Vagina (tissue), 2 donors: ENCODE measurements at regions not wholly inside any gene's neighbourhood (a gene's known extent, or its start where the extent isn't known, plus 50 kb on each side); places are given as distances from the start of the nearest gene placed in this dataset.

Source experiments
- DNase-seq, 2 donors: peaks; one replicate each; pipeline ENCODE4 v3.0.0-alpha.2; 2017; ENCODE audit errors: extremely low spot score in 2 of 2
- H3K27ac ChIP-seq: fragments of 200-600 bp; sonication (generic); one replicate; pipeline ENCODE4 v1.5.1; 2019
- H3K27me3 ChIP-seq: fragments of 200-600 bp; sonication (generic); one replicate; pipeline ENCODE4 v1.5.1; 2019
- H3K36me3 ChIP-seq, 2 donors: fragments of 200-600 bp; sonication (generic); one replicate each; pipeline ENCODE4 v1.5.1; 2017 to 2019
- H3K4me1 ChIP-seq: fragments of 200-600 bp; sonication (generic); one replicate; pipeline ENCODE4 v1.5.1; 2019
- H3K4me3 ChIP-seq, 2 donors: fragments of 200-600 bp; sonication (generic); 1 replicate in 1 of 2; 2 replicates in 1 of 2; pipeline ENCODE4 v1.5.1; 2016 to 2019
- H3K9me3 ChIP-seq: fragments of 200-600 bp; sonication (generic); one replicate; pipeline ENCODE4 v1.5.1; 2019
- POLR2A ChIP-seq, 2 donors: fragments of 450-650 bp; IDR thresholded peaks; one replicate each; pipeline ENCODE4 v1.6.1; 2017; ENCODE audit warnings: antibody characterized with exemption in 2 of 2, mild to moderate bottlenecking in 2 of 2, moderate library complexity in 2 of 2
- POLR2AphosphoS5 ChIP-seq, 2 donors: sonication (generic); formaldehyde crosslinking; IDR thresholded peaks; one replicate each; pipeline ENCODE4 v1.9.0; 2017; ENCODE audit warnings: antibody characterized with exemption in 2 of 2, mild to moderate bottlenecking in 2 of 2, low read depth in 1 of 2; ENCODE audit not compliant: insufficient read depth in 1 of 2
- intact Hi-C: fragments of 100-400 bp; cut with DNase I; formaldehyde crosslinking; loops from one replicate; pipeline ENCODE4 v1.15.1; 2023
- TF ChIP-seq, protein P1 (sequence below), 3 experiments: fragments of 450-650 bp in 2 of 3; fragments of 200-600 bp in 1 of 3; sonication (generic) in 1 of 3; IDR thresholded peaks; one replicate each; pipeline ENCODE4 v1.5.1; 2017 to 2019; ENCODE audit warnings: antibody characterized with exemption in 3 of 3, mild to moderate bottlenecking in 2 of 3, moderate library complexity in 2 of 3

DNA sequence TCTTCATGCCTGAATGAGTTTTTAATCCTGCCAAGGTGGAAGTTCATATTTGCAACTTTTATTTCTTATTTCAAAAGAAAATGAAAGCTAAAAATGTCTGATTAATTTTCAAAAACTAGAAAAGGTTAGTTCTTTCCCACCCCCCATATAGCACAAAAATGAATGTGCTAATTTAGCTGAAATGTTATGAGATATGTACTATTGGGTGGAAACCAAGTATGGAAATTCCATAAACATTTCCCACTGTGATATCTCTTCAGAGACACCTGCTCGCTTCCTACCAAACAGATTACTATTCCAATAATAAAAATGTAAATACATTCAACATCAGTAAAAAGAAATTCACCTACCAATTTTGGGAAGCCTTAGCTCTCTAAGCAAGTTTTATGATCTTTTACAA lies 678.6 kb upstream of the ID4 start:
- intact Hi-C loops = no loop called here
- TF ChIP-seq POLR2A (IDR thresholded peaks at IDR 0.05) = no peak
- no peak for TF ChIP-seq POLR2AphosphoS5 (IDR thresholded peaks at IDR 0.05; ENCODE audit: insufficient read depth in 1 of 2, low read depth in 1 of 2)
- TF ChIP-seq, protein P1, sequence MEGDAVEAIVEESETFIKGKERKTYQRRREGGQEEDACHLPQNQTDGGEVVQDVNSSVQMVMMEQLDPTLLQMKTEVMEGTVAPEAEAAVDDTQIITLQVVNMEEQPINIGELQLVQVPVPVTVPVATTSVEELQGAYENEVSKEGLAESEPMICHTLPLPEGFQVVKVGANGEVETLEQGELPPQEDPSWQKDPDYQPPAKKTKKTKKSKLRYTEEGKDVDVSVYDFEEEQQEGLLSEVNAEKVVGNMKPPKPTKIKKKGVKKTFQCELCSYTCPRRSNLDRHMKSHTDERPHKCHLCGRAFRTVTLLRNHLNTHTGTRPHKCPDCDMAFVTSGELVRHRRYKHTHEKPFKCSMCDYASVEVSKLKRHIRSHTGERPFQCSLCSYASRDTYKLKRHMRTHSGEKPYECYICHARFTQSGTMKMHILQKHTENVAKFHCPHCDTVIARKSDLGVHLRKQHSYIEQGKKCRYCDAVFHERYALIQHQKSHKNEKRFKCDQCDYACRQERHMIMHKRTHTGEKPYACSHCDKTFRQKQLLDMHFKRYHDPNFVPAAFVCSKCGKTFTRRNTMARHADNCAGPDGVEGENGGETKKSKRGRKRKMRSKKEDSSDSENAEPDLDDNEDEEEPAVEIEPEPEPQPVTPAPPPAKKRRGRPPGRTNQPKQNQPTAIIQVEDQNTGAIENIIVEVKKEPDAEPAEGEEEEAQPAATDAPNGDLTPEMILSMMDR (IDR thresholded peaks at IDR 0.05) = no peak
- Histone ChIP-seq H3K36me3 (no peaks in the 10 kb centered on the region), H3K4me1 (peaks cover 13% of the 10 kb centered on the region), H3K27ac (no peak overlapping the region), H3K4me3 (no peak overlapping the region), H3K9me3 (no peaks in the 10 kb centered on the region), H3K27me3 (no peaks in the 10 kb centered on the region)
- DNase-seq = no peak

DNA sequence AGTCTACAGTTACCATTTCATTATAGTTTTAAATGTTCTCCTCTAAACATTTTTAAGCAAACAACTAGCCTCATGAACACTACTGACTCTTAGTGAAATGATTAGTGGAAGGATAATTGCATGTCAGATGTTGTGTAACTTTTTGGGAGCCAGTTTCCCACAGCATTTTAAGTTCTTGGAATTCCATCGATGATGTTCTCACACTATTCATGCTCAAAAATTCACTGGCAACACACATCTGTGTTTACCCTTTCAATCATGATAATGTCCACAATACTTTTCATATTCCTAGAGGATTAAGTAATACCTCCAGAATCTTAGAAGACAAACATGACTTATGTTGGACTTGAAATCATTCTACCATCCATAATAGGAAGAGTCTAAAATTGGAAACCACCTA lies 678.1 kb upstream of the ID4 start:
- H3K4me3 ChIP-seq = no peak overlapping the region
- DNase-seq = no peak
- no peak for TF ChIP-seq POLR2AphosphoS5 (IDR thresholded peaks at IDR 0.05; ENCODE audit: insufficient read depth in 1 of 2, low read depth in 1 of 2)
- no peak for TF ChIP-seq POLR2A (IDR thresholded peaks at IDR 0.05)
- TF ChIP-seq, protein P1 (IDR thresholded peaks at IDR 0.05) = no peak
- H3K27me3 ChIP-seq = no peaks in the 10 kb centered on the region
- H3K9me3 ChIP-seq = no peaks in the 10 kb centered on the region
- intact Hi-C loops = no loop called here
- no peak overlapping the region for H3K27ac ChIP-seq
- H3K4me1 ChIP-seq = peaks cover 10% of the 10 kb centered on the region
- H3K36me3 ChIP-seq = no peaks in the 10 kb centered on the region

DNA sequence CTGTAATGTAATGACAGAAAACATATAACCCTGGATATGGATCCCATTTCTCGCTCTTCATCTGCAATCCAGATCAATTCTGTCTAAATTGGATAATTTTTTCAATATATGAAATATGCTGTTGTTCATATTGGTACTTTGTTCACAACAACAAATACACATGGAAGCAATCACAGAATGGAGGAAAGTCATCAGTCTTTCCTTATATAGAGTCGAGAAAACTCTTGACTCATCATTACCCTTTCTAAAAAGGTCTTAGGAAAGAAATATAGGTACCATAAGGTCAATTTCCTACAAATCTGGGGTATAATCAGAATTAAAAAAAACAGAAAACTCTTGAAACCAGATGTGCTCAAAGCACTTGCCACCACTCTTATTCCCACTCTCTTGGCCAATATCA lies 677.6 kb upstream of the ID4 start:
- Histone ChIP-seq H3K27ac (no peak overlapping the region), H3K9me3 (no peaks in the 10 kb centered on the region), H3K36me3 (no peaks in the 10 kb centered on the region), H3K4me1 (peaks cover 5% of the 10 kb centered on the region), H3K4me3 (no peak overlapping the region), H3K27me3 (no peaks in the 10 kb centered on the region)
- no peak for TF ChIP-seq POLR2A (IDR thresholded peaks at IDR 0.05)
- TF ChIP-seq POLR2AphosphoS5 (IDR thresholded peaks at IDR 0.05; ENCODE audit: insufficient read depth in 1 of 2, low read depth in 1 of 2) = no peak
- TF ChIP-seq, protein P1 (IDR thresholded peaks at IDR 0.05) = no peak
- intact Hi-C loops = no loop called here
- no peak for DNase-seq

- TF ChIP-seq POLR2AphosphoS5 (IDR thresholded peaks at IDR 0.05; ENCODE audit: insufficient read depth in 1 of 2, low read depth in 1 of 2) (no peak), POLR2A (IDR thresholded peaks at IDR 0.05) (no peak)
- TF ChIP-seq, protein P1 (IDR thresholded peaks at IDR 0.05) = no peak
- H3K27me3 ChIP-seq = no peaks in the 10 kb centered on the region
- no peaks in the 10 kb centered on the region for H3K9me3 ChIP-seq
- intact Hi-C loops = loop anchor here (10.0 kb wide), 1 partner anchor 125 kb away; no protein-coding TSS in a partner anchor
- no peak overlapping the region for H3K4me3 ChIP-seq
- no peaks in the 10 kb centered on the region for H3K4me1 ChIP-seq
- H3K27ac ChIP-seq = no peak overlapping the region
- DNase-seq = no peak
- no peaks in the 10 kb centered on the region for H3K36me3 ChIP-seq
Observed at GRCh38 chr6:19160081-19160730, 677.0 kb upstream of the ID4 start.

- no peak for DNase-seq
- Histone ChIP-seq H3K9me3 (no peaks in the 10 kb centered on the region), H3K36me3 (no peaks in the 10 kb centered on the region), H3K4me1 (peaks cover 10% of the 10 kb centered on the region), H3K4me3 (no peak overlapping the region), H3K27ac (no peak overlapping the region), H3K27me3 (no peaks in the 10 kb centered on the region)
- TF ChIP-seq POLR2AphosphoS5 (IDR thresholded peaks at IDR 0.05; ENCODE audit: insufficient read depth in 1 of 2, low read depth in 1 of 2) = no peak
- intact Hi-C loops = loop anchor here (10.0 kb wide), 1 partner anchor 132 kb away; no protein-coding TSS in a partner anchor
Observed at GRCh38 chr6:19167251-19167650, 669.9 kb upstream of the ID4 start.
